ENCODE measurements at regions not wholly inside any gene's neighbourhood (a gene's known extent, or its start where the extent isn't known, plus 50 kb on each side); places are given as distances from the start of the nearest gene placed in this dataset.

- WGBS (ENCODE audit: insufficient coverage, low coverage, low lambda C conversion rate, missing lambda C conversion rate) = 79% methylated on average over 4 of the region's 4 CpGs
- Histone ChIP-seq H3K36me3 (no peaks in the 10 kb centered on the region), H3K27me3 (no peaks in the 10 kb centered on the region), H3K9me3 (no peaks in the 10 kb centered on the region), H3K4me1 (peaks cover 0 to 24% (median 10%) of the 10 kb centered on the region in 4 donors), H3K27ac (no peak overlapping the region), H3K4me3 (no peak overlapping the region)
- TF ChIP-seq CTCF (IDR thresholded peaks at IDR 0.05) = no peak
- TF ChIP-seq POLR2A (IDR thresholded peaks at IDR 0.05) = no peak
- DNase-seq = no peak
- intact Hi-C loops (cut with DNase I) = no loop called here
- ATAC-seq = no peak
Observed at GRCh38 chr17:70683936-70684335, 514.6 kb downstream of the KCNJ2 start.

DNA sequence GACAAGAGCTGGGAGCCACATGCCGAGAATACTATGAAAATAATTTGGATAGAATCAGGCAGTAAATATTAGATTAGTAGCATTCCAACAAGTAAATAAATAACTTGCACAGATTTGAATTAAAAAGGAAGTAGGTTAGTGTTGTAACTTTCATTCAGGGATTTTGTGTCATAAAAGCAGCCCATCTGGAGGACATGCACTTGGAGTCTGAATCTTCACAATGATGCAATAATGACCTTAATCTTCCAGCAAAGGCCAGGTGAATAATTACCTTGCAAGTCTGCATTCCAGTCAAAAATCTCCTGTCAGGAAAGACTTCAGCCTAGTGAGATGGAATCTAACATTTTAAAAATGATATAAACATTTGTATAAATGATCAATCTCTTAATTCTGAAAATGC is 518.1 kb downstream of the KCNJ2 start:
- DNase-seq = no peak
- H3K4me1 ChIP-seq = peaks cover 0 to 36% (median 7%) of the 10 kb centered on the region in 4 donors
- WGBS (ENCODE audit: insufficient coverage, low coverage, low lambda C conversion rate, missing lambda C conversion rate) = 37% methylated on average over 1 of the region's 1 CpG

GRCh38 chr17:70691150-70691549 is 521.8 kb downstream of the KCNJ2 start:
- H3K9me3 ChIP-seq = no peaks in the 10 kb centered on the region
- intact Hi-C loops (cut with DNase I) = no loop called here
- TF ChIP-seq CTCF (IDR thresholded peaks at IDR 0.05) (no peak), POLR2A (IDR thresholded peaks at IDR 0.05) (no peak)
- ATAC-seq (peak in 1 of 4 donors; percentile 33), DNase-seq (no peak)
- H3K27me3 ChIP-seq = no peaks in the 10 kb centered on the region
- peaks cover 0 to 36% (median 7%) of the 10 kb centered on the region in 4 donors for H3K4me1 ChIP-seq
- 58% methylated on average over 2 of the region's 2 CpGs for WGBS (ENCODE audit: insufficient coverage, low coverage, low lambda C conversion rate, missing lambda C conversion rate)
- H3K4me3 ChIP-seq = no peak overlapping the region
- H3K36me3 ChIP-seq = no peaks in the 10 kb centered on the region
- H3K27ac ChIP-seq = peak overlapping the region in 1 of 3 donors; percentile 30

More for the DNA sequence above, 518.1 kb downstream of the KCNJ2 start:
- Histone ChIP-seq H3K4me3 (no peak overlapping the region), H3K27ac (peak overlapping the region in 2 of 3 donors; percentile 44 to 58), H3K9me3 (no peaks in the 10 kb centered on the region), H3K27me3 (no peaks in the 10 kb centered on the region), H3K36me3 (no peaks in the 10 kb centered on the region)
- intact Hi-C loops (cut with DNase I) = no loop called here
- peak; percentile 80 to 96 (median 88) for ATAC-seq
- no peak for TF ChIP-seq POLR2A (IDR thresholded peaks at IDR 0.05)
- no peak for TF ChIP-seq CTCF (IDR thresholded peaks at IDR 0.05)

GRCh38 chr17:70699408-70699807 is 530.1 kb downstream of the KCNJ2 start:
- H3K9me3 ChIP-seq = no peaks in the 10 kb centered on the region
- peaks cover 0 to 8% (median 0%) of the 10 kb centered on the region in 4 donors for H3K4me1 ChIP-seq
- no peaks in the 10 kb centered on the region for H3K36me3 ChIP-seq
- intact Hi-C loops (cut with DNase I) = no loop called here
- no peak overlapping the region for H3K27ac ChIP-seq
- ATAC-seq (no peak), DNase-seq (no peak)
- no peak overlapping the region for H3K4me3 ChIP-seq
- no peaks in the 10 kb centered on the region for H3K27me3 ChIP-seq
- WGBS (ENCODE audit: insufficient coverage, low coverage, low lambda C conversion rate, missing lambda C conversion rate) = 68% methylated on average over 2 of the region's 2 CpGs
- no peak for TF ChIP-seq CTCF (IDR thresholded peaks at IDR 0.05)
- TF ChIP-seq POLR2A (IDR thresholded peaks at IDR 0.05) = no peak
